ENCODE measurements at regions not wholly inside any gene's neighbourhood (a gene's known extent, or its start where the extent isn't known, plus 50 kb on each side); places are given as distances from the start of the nearest gene placed in this dataset.

DNA sequence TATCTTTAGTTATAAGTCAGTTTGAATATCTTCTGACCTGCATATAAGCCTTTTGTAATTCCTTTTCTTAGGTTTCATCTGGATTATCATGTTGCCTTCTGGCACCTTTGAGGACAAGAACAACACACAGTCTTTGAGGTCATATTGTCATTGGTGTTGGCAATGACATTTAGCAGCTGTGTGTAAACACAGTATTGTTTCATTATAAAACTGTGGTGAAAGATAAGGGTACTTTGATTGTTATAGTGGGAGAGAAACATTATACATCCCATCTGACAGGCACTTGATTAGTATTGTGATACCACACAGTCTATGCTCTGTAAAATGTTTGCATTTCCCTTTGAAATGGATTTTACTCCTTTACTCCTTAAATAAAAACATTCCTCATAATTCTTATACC lies 313.5 kb downstream of the RPRM start:
- TF ChIP-seq HNF4A (conservative IDR thresholded peaks at IDR 0.05) (no peak), HNF4G (IDR thresholded peaks at IDR 0.05) (no peak), RXRA (IDR thresholded peaks at IDR 0.05) (no peak), FOXA2 (IDR thresholded peaks at IDR 0.05) (no peak), RAD21 (IDR thresholded peaks at IDR 0.05) (no peak), TAF1 (conservative IDR thresholded peaks at IDR 0.05) (no peak), NR2F2 (IDR thresholded peaks at IDR 0.05) (no peak)
- TF ChIP-seq, protein P1, sequence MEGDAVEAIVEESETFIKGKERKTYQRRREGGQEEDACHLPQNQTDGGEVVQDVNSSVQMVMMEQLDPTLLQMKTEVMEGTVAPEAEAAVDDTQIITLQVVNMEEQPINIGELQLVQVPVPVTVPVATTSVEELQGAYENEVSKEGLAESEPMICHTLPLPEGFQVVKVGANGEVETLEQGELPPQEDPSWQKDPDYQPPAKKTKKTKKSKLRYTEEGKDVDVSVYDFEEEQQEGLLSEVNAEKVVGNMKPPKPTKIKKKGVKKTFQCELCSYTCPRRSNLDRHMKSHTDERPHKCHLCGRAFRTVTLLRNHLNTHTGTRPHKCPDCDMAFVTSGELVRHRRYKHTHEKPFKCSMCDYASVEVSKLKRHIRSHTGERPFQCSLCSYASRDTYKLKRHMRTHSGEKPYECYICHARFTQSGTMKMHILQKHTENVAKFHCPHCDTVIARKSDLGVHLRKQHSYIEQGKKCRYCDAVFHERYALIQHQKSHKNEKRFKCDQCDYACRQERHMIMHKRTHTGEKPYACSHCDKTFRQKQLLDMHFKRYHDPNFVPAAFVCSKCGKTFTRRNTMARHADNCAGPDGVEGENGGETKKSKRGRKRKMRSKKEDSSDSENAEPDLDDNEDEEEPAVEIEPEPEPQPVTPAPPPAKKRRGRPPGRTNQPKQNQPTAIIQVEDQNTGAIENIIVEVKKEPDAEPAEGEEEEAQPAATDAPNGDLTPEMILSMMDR (IDR thresholded peaks at IDR 0.05; ENCODE audit: low read depth, low read length, missing input control), result no peak
- TF ChIP-seq, protein P2, sequence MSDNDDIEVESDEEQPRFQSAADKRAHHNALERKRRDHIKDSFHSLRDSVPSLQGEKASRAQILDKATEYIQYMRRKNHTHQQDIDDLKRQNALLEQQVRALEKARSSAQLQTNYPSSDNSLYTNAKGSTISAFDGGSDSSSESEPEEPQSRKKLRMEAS (IDR thresholded peaks at IDR 0.05), result no peak
- TF ChIP-seq, protein P3, sequence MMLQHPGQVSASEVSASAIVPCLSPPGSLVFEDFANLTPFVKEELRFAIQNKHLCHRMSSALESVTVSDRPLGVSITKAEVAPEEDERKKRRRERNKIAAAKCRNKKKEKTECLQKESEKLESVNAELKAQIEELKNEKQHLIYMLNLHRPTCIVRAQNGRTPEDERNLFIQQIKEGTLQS (IDR thresholded peaks at IDR 0.05), result no peak
- TF ChIP-seq, protein P4, sequence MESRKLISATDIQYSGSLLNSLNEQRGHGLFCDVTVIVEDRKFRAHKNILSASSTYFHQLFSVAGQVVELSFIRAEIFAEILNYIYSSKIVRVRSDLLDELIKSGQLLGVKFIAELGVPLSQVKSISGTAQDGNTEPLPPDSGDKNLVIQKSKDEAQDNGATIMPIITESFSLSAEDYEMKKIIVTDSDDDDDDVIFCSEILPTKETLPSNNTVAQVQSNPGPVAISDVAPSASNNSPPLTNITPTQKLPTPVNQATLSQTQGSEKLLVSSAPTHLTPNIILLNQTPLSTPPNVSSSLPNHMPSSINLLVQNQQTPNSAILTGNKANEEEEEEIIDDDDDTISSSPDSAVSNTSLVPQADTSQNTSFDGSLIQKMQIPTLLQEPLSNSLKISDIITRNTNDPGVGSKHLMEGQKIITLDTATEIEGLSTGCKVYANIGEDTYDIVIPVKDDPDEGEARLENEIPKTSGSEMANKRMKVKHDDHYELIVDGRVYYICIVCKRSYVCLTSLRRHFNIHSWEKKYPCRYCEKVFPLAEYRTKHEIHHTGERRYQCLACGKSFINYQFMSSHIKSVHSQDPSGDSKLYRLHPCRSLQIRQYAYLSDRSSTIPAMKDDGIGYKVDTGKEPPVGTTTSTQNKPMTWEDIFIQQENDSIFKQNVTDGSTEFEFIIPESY (IDR thresholded peaks at IDR 0.05), result no peak

DNA sequence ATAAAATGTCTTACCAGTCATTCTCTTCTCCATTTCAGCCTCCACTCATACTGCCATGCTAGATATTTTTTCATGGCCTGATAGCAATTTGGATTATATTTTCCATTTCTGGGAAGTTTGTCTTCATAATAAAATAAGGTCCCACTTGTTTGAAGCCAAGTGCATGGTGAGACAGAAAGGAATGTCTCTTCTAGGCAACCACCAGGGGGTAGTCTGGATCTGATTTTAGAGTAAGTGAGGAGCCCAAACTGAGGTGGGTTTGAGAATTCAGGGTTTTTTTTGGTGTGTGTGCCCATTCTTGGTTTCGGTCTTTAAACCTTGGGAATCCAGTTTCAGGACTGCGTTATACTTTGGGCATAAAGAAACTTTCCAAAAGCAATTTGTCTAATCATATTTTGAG lies 315.5 kb downstream of the RPRM start:
- TF ChIP-seq FOXA1 (IDR thresholded peaks at IDR 0.05), result no peak
- no peak for TF ChIP-seq JUND (IDR thresholded peaks at IDR 0.05)
- TF ChIP-seq FOXA2 (IDR thresholded peaks at IDR 0.05), result no peak
- TF ChIP-seq, protein P5, sequence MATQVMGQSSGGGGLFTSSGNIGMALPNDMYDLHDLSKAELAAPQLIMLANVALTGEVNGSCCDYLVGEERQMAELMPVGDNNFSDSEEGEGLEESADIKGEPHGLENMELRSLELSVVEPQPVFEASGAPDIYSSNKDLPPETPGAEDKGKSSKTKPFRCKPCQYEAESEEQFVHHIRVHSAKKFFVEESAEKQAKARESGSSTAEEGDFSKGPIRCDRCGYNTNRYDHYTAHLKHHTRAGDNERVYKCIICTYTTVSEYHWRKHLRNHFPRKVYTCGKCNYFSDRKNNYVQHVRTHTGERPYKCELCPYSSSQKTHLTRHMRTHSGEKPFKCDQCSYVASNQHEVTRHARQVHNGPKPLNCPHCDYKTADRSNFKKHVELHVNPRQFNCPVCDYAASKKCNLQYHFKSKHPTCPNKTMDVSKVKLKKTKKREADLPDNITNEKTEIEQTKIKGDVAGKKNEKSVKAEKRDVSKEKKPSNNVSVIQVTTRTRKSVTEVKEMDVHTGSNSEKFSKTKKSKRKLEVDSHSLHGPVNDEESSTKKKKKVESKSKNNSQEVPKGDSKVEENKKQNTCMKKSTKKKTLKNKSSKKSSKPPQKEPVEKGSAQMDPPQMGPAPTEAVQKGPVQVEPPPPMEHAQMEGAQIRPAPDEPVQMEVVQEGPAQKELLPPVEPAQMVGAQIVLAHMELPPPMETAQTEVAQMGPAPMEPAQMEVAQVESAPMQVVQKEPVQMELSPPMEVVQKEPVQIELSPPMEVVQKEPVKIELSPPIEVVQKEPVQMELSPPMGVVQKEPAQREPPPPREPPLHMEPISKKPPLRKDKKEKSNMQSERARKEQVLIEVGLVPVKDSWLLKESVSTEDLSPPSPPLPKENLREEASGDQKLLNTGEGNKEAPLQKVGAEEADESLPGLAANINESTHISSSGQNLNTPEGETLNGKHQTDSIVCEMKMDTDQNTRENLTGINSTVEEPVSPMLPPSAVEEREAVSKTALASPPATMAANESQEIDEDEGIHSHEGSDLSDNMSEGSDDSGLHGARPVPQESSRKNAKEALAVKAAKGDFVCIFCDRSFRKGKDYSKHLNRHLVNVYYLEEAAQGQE (IDR thresholded peaks at IDR 0.05), result no peak
- peak; percentile 57 to 67 for TF ChIP-seq RAD21 (IDR thresholded peaks at IDR 0.05)
- TF ChIP-seq, protein P1 (IDR thresholded peaks at IDR 0.05; ENCODE audit: low read depth, low read length, missing input control), result peak; percentile 32
- no peak for TF ChIP-seq HNF4G (IDR thresholded peaks at IDR 0.05)
- TF ChIP-seq, protein P2 (IDR thresholded peaks at IDR 0.05), result no peak
- no peak for TF ChIP-seq YY1 (IDR thresholded peaks at IDR 0.05)
- no peak for TF ChIP-seq SP1 (IDR thresholded peaks at IDR 0.05)
- no peak for TF ChIP-seq GABPA (IDR thresholded peaks at IDR 0.05 in 1 of 2, conservative IDR thresholded peaks at IDR 0.05 in 1 of 2)
- no peak for TF ChIP-seq RXRA (IDR thresholded peaks at IDR 0.05)
- TF ChIP-seq TAF1 (conservative IDR thresholded peaks at IDR 0.05), result no peak
- TF ChIP-seq EGR1 (IDR thresholded peaks at IDR 0.05; ENCODE audit: low read depth in 2 of 2), result no peak
- TF ChIP-seq NR2F2 (IDR thresholded peaks at IDR 0.05), result no peak
- Histone ChIP-seq H3K9ac (ENCODE audit: low read depth in 1 of 2, low read length in 2 of 2) (no peak overlapping the region), H3K9me3 (ENCODE audit: control insufficient read depth in 4 of 4, low read length in 3 of 4) (no peaks in the 10 kb centered on the region), H3K36me3 (ENCODE audit: control insufficient read depth in 4 of 4, insufficient read depth in 3 of 4, low read depth in 1 of 4, low read length in 3 of 4) (no peaks in the 10 kb centered on the region), H3K4me3 (ENCODE audit: low read depth in 1 of 3, low read length in 3 of 3) (no peak overlapping the region), H3K27ac (ENCODE audit: low read depth in 1 of 2, low read length in 2 of 2) (no peak overlapping the region), H3K27me3 (ENCODE audit: control insufficient read depth in 4 of 4, insufficient read depth in 4 of 4, low read length in 3 of 4) (no peaks in the 10 kb centered on the region), H3K4me1 (ENCODE audit: control insufficient read depth in 4 of 4, insufficient read depth in 4 of 4, low read length in 3 of 4) (no peaks in the 10 kb centered on the region)
- 66% methylated on average over 2 of the region's 2 CpGs for WGBS
- DNase-seq (ENCODE audit: low spot score), result no peak

More for the DNA sequence above, 313.5 kb downstream of the RPRM start:
- Histone ChIP-seq H3K4me1 (ENCODE audit: control insufficient read depth in 4 of 4, insufficient read depth in 4 of 4, low read length in 3 of 4) (no peaks in the 10 kb centered on the region), H3K4me3 (ENCODE audit: low read depth in 1 of 3, low read length in 3 of 3) (no peak overlapping the region), H3K9ac (ENCODE audit: low read depth in 1 of 2, low read length in 2 of 2) (no peak overlapping the region), H3K36me3 (ENCODE audit: control insufficient read depth in 4 of 4, insufficient read depth in 3 of 4, low read depth in 1 of 4, low read length in 3 of 4) (no peaks in the 10 kb centered on the region), H3K27me3 (ENCODE audit: control insufficient read depth in 4 of 4, insufficient read depth in 4 of 4, low read length in 3 of 4) (no peaks in the 10 kb centered on the region), H3K9me3 (ENCODE audit: control insufficient read depth in 4 of 4, low read length in 3 of 4) (no peaks in the 10 kb centered on the region), H3K27ac (ENCODE audit: low read depth in 1 of 2, low read length in 2 of 2) (no peak overlapping the region)
- no peak for DNase-seq (ENCODE audit: low spot score)

Data from liver (tissue), 8 donors.